ENCODE measurements at regions not wholly inside any gene's neighbourhood (a gene's known extent, or its start where the extent isn't known, plus 50 kb on each side); places are given as distances from the start of the nearest gene placed in this dataset.

- H3K4me1 ChIP-seq, result peaks cover 14% of the 10 kb centered on the region
- no peak overlapping the region for H3K9ac ChIP-seq
- no peaks in the 10 kb centered on the region for H3K36me3 Mint-ChIP-seq
- H2AFZ ChIP-seq (replicated peaks), result peak overlapping the region; percentile 72
- peaks cover 26% of the 10 kb centered on the region for H3K4me1 Mint-ChIP-seq
- H3K27ac ChIP-seq, result no peak overlapping the region
- no peak overlapping the region for H3K4me2 ChIP-seq
- H3K4me3 Mint-ChIP-seq, result no peak overlapping the region
- DNase-seq (ENCODE audit: low spot score), result no peak
- H3K27me3 ChIP-seq, result no peaks in the 10 kb centered on the region
- H3K9me3 ChIP-seq (ENCODE audit: low read depth), result no peaks in the 10 kb centered on the region
- no peak for TF ChIP-seq EZH2phosphoT487 (IDR thresholded peaks at IDR 0.05)
- TF ChIP-seq EZH2 (IDR thresholded peaks at IDR 0.05), result no peak
- TF ChIP-seq, protein P1, sequence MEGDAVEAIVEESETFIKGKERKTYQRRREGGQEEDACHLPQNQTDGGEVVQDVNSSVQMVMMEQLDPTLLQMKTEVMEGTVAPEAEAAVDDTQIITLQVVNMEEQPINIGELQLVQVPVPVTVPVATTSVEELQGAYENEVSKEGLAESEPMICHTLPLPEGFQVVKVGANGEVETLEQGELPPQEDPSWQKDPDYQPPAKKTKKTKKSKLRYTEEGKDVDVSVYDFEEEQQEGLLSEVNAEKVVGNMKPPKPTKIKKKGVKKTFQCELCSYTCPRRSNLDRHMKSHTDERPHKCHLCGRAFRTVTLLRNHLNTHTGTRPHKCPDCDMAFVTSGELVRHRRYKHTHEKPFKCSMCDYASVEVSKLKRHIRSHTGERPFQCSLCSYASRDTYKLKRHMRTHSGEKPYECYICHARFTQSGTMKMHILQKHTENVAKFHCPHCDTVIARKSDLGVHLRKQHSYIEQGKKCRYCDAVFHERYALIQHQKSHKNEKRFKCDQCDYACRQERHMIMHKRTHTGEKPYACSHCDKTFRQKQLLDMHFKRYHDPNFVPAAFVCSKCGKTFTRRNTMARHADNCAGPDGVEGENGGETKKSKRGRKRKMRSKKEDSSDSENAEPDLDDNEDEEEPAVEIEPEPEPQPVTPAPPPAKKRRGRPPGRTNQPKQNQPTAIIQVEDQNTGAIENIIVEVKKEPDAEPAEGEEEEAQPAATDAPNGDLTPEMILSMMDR (IDR thresholded peaks at IDR 0.05), result no peak
- H4K20me1 ChIP-seq (ENCODE audit: low read depth), result no peaks in the 10 kb centered on the region
- H3K9me3 Mint-ChIP-seq, result no peaks in the 10 kb centered on the region
- no peaks in the 10 kb centered on the region for H3K79me2 ChIP-seq (ENCODE audit: low read depth)
- peak overlapping the region; percentile 27 for H3K27ac Mint-ChIP-seq
- no peaks in the 10 kb centered on the region for H3K36me3 ChIP-seq
- H3F3A ChIP-seq (ENCODE audit: low read depth), result no peaks in the 10 kb centered on the region
- no peak overlapping the region for H3K4me3 ChIP-seq
- no peaks in the 10 kb centered on the region for H3K27me3 Mint-ChIP-seq (ENCODE audit: insufficient read depth, low read depth)
Observed at GRCh38 chr15:58279106-58279505, 140.9 kb downstream of the AQP9 start.

DNA sequence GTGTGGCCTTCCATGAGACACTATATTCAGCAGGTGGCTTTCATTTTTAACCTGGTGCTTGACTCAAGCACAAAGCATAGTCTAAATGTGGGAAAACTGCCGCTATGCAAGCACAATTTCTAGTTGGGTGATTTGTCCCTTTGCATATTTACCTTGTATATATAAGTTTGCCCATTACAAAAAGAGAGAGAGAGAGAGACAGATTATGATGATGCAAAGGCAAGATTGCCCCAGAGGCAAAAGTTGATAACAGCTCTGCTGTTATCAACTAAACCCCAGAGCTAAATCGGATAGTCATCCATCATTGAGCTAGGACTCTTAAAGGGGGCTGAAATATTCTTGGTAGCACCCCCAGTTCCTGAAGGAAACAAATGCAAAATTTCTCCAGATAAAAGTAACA is 141.5 kb downstream of the AQP9 start:
- Mint-ChIP-seq H3K4me1 (peaks cover 26% of the 10 kb centered on the region), H3K9me3 (no peaks in the 10 kb centered on the region), H3K36me3 (no peaks in the 10 kb centered on the region), H3K27me3 (ENCODE audit: insufficient read depth, low read depth) (no peaks in the 10 kb centered on the region), H3K4me3 (no peak overlapping the region), H3K27ac (no peak overlapping the region)
- Histone ChIP-seq H3K27me3 (no peaks in the 10 kb centered on the region), H3K4me3 (no peak overlapping the region), H3K27ac (no peak overlapping the region), H3K4me1 (peaks cover 14% of the 10 kb centered on the region), H3K9me3 (ENCODE audit: low read depth) (no peaks in the 10 kb centered on the region), H3K4me2 (no peak overlapping the region), H2AFZ (replicated peaks) (no peak overlapping the region), H3K36me3 (no peaks in the 10 kb centered on the region), H3K9ac (no peak overlapping the region), H3F3A (ENCODE audit: low read depth) (no peaks in the 10 kb centered on the region), H3K79me2 (ENCODE audit: low read depth) (no peaks in the 10 kb centered on the region), H4K20me1 (ENCODE audit: low read depth) (no peaks in the 10 kb centered on the region)
- TF ChIP-seq EZH2phosphoT487 (IDR thresholded peaks at IDR 0.05), result no peak
- TF ChIP-seq, protein P1 (IDR thresholded peaks at IDR 0.05), result no peak
- no peak for TF ChIP-seq EZH2 (IDR thresholded peaks at IDR 0.05)
- no peak for DNase-seq (ENCODE audit: low spot score)

DNA sequence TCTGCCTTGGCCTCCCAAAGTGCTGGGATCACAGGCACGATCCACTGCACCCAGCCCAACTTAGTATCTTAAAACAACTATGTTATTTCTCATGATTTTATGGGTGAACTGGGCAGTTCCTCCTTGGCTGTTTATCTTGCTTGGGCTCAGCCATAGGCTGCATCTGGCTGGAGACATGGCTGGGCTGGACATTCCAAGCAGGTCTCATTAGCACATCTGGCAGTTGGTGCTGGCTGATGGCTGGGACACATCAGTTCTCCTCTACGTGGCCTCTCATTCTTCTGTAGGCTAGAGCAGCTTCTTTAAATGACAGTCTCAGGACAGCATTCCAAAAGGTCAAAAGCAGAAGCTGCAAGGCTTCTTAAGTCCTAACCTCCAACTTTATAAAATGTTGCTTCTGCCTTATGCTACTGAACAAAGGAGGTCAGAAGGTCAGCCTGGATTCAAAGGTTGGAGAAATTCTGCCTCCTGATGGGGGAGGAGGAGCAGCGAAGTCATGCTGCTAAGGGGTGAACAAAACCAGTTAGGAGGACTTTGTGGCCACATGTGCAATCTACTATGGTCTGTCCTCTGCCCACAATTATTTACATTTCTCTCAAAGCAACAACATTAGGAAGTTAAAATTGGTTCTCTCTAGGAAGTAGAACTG is 144.0 kb downstream of the AQP9 start:
- Histone ChIP-seq H3K27ac (no peak overlapping the region), H3K36me3 (no peaks in the 10 kb centered on the region), H3K4me2 (peak overlapping the region; percentile 2), H3K4me3 (no peak overlapping the region), H3K9me3 (ENCODE audit: low read depth) (no peaks in the 10 kb centered on the region), H3K27me3 (no peaks in the 10 kb centered on the region), H3K4me1 (peaks cover 14% of the 10 kb centered on the region), H2AFZ (replicated peaks) (no peak overlapping the region), H3K79me2 (ENCODE audit: low read depth) (no peaks in the 10 kb centered on the region), H3F3A (ENCODE audit: low read depth) (no peaks in the 10 kb centered on the region), H4K20me1 (ENCODE audit: low read depth) (no peaks in the 10 kb centered on the region), H3K9ac (no peak overlapping the region)
- Mint-ChIP-seq H3K9me3 (no peaks in the 10 kb centered on the region), H3K27ac (peak overlapping the region; percentile 83), H3K4me3 (no peak overlapping the region), H3K4me1 (peaks cover 26% of the 10 kb centered on the region), H3K36me3 (no peaks in the 10 kb centered on the region), H3K27me3 (ENCODE audit: insufficient read depth, low read depth) (no peaks in the 10 kb centered on the region)
- TF ChIP-seq, protein P1 (IDR thresholded peaks at IDR 0.05), result no peak
- no peak for TF ChIP-seq EZH2phosphoT487 (IDR thresholded peaks at IDR 0.05)
- TF ChIP-seq EZH2 (IDR thresholded peaks at IDR 0.05), result no peak
- peak; percentile 21 for DNase-seq (ENCODE audit: low spot score)

Data from neural progenitor cell (in vitro differentiated cells).